Adrenal gland (tissue), 5 donors: ENCODE measurements at regions not wholly inside any gene's neighbourhood (a gene's known extent, or its start where the extent isn't known, plus 50 kb on each side); places are given as distances from the start of the nearest gene placed in this dataset.

Experiments used
- CTCF ChIP-seq, 6 experiments: fragments of 450-650 bp in 4 of 6; fragments of 200-600 bp in 2 of 6; sonication (generic) in 1 of 6; IDR thresholded peaks; 1 replicate in 5 of 6; 2 replicates in 1 of 6; pipeline versions ENCODE4 v1.5.1 to v1.8.0; 2016 to 2021; ENCODE audit warnings: antibody characterized with exemption in 6 of 6, mild to moderate bottlenecking in 2 of 6, moderate library complexity in 1 of 6
- POLR2A ChIP-seq, 2 donors: fragments of 450-650 bp; IDR thresholded peaks; one replicate each; pipeline ENCODE4 v1.6.1; 2017; ENCODE audit warnings: antibody characterized with exemption in 2 of 2, mild to moderate bottlenecking in 2 of 2, moderate library complexity in 1 of 2
- donor health status: DM: no; HTN: no; CAD: no.

DNA sequence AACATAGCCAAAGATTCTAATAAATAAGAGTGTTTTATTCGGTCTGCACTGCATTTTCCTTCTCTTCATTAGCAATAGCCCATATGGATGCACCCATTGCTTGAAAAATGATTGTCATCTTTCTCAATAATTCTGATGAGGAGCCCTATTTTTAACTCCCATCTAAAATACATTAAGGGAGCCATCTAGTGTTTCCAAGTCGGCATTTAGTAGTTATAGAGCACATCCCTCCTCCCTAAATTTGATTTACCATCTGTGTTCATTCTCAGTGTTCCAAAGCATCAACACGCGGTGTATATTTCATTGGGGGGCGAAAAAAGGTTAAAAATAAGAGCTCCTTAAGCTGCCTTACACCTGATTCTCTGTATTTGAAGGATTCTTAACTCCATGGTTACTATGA, 119.2 kb upstream of the IPO5 start:
- TF ChIP-seq CTCF (IDR thresholded peaks at IDR 0.05) (no peak), POLR2A (IDR thresholded peaks at IDR 0.05) (no peak)
